Neural crest cell (in vitro differentiated cells): ENCODE measurements at regions not wholly inside any gene's neighbourhood (a gene's known extent, or its start where the extent isn't known, plus 50 kb on each side); places are given as distances from the start of the nearest gene placed in this dataset.

ENCODE experiments used
- DNase-seq: peaks from one replicate; pipeline ENCODE4 v3.0.0; 2021; ENCODE audit warnings: low read depth, mixed read lengths, low spot score
- H3K27ac Mint-ChIP-seq: one replicate; pipeline ENCODE4 v1.8.0; 2021; ENCODE audit warnings: mild to moderate bottlenecking, mixed read lengths; ENCODE audit not compliant: unreplicated experiment
- H3K27me3 Mint-ChIP-seq: 2 replicates; pipeline ENCODE4 v1.8.0; 2021; ENCODE audit warnings: low read depth, mild to moderate bottlenecking, mixed read lengths
- H3K36me3 Mint-ChIP-seq: 2 replicates; pipeline ENCODE4 v1.8.0; 2021; ENCODE audit warnings: low read depth, mild to moderate bottlenecking, mixed read lengths
- H3K4me1 Mint-ChIP-seq: 2 replicates; pipeline ENCODE4 v1.8.0; 2021; ENCODE audit warnings: mixed read lengths
- H3K4me3 Mint-ChIP-seq: one replicate; pipeline ENCODE4 v1.8.0; 2021; ENCODE audit warnings: mild to moderate bottlenecking, mixed read lengths
- H3K9me3 Mint-ChIP-seq: 2 replicates; pipeline ENCODE4 v1.8.0; 2021; ENCODE audit warnings: mixed read lengths
- TF ChIP-seq, protein P1 (sequence below): fragments of 200-600 bp; sonication (generic); conservative IDR thresholded peaks from 2 replicates; pipeline ENCODE4 v1.5.0; 2021; ENCODE audit warnings: antibody characterized with exemption, mild to moderate bottlenecking

DNA sequence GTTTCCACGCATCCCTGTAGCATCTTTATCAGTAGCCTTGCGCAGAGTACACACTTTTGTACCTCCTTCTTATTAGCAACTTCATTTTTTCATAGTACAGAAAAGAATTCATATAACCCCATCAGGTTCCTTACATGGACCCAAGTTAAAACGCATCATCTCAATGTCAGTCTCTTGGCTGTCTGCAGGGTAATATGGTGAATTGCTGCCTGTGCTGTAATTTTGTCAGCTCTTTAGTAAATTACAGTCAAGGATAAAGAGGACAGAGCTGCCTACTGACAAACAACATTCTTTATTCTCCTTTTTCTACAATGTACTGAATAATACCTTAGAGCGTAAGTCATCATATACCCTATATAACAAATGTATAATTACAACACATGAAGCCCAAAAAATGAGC lies 222.5 kb downstream of the MRPL39 start:
- TF ChIP-seq, protein P1, sequence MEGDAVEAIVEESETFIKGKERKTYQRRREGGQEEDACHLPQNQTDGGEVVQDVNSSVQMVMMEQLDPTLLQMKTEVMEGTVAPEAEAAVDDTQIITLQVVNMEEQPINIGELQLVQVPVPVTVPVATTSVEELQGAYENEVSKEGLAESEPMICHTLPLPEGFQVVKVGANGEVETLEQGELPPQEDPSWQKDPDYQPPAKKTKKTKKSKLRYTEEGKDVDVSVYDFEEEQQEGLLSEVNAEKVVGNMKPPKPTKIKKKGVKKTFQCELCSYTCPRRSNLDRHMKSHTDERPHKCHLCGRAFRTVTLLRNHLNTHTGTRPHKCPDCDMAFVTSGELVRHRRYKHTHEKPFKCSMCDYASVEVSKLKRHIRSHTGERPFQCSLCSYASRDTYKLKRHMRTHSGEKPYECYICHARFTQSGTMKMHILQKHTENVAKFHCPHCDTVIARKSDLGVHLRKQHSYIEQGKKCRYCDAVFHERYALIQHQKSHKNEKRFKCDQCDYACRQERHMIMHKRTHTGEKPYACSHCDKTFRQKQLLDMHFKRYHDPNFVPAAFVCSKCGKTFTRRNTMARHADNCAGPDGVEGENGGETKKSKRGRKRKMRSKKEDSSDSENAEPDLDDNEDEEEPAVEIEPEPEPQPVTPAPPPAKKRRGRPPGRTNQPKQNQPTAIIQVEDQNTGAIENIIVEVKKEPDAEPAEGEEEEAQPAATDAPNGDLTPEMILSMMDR = no peak
- no peaks in the 10 kb centered on the region for H3K4me1 Mint-ChIP-seq
- no peak for DNase-seq
- H3K4me3 Mint-ChIP-seq = no peak overlapping the region
- peaks cover 16% of the 10 kb centered on the region for H3K27me3 Mint-ChIP-seq
- H3K36me3 Mint-ChIP-seq = no peaks in the 10 kb centered on the region
- no peaks in the 10 kb centered on the region for H3K9me3 Mint-ChIP-seq
- no peak overlapping the region for H3K27ac Mint-ChIP-seq

- no peaks in the 10 kb centered on the region for H3K36me3 Mint-ChIP-seq
- TF ChIP-seq, protein P1 = no peak
- H3K27me3 Mint-ChIP-seq = peaks cover 9% of the 10 kb centered on the region
- DNase-seq = no peak
- H3K27ac Mint-ChIP-seq = no peak overlapping the region
- no peak overlapping the region for H3K4me3 Mint-ChIP-seq
- no peaks in the 10 kb centered on the region for H3K4me1 Mint-ChIP-seq
- H3K9me3 Mint-ChIP-seq = peaks cover under 1% of the 10 kb centered on the region
These were observed 223.7 kb downstream of the MRPL39 start for GRCh38 chr21:25383545-25383944.

DNA sequence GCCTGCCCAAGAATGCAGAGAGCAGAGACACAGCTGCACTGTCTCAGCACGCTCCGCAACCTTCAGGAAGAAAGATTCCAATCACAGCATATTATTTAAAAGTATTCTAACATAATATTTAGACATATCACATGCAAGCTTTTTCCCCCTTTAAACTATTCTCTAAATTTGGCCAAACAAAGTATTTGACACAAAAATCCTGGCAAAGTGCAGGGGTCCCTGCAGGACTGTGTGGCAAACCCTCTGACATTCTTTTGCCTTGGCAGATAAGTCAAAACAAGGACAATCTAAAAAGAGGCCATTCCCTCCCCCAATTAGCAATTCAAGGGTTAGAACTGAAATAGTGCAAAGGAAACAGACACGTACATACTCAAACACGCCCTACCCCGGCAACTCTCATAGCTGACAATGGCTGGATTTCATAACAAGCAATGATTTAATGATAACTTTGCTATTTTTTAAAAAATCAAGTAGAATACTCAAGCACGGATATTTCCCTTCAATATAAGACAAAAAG lies 225.3 kb downstream of the MRPL39 start:
- H3K36me3 Mint-ChIP-seq = no peaks in the 10 kb centered on the region
- no peaks in the 10 kb centered on the region for H3K4me1 Mint-ChIP-seq
- H3K27ac Mint-ChIP-seq = no peak overlapping the region
- TF ChIP-seq, protein P1 = no peak
- H3K27me3 Mint-ChIP-seq = peaks cover 3% of the 10 kb centered on the region
- no peak overlapping the region for H3K4me3 Mint-ChIP-seq
- peaks cover 4% of the 10 kb centered on the region for H3K9me3 Mint-ChIP-seq
- DNase-seq = no peak

DNA sequence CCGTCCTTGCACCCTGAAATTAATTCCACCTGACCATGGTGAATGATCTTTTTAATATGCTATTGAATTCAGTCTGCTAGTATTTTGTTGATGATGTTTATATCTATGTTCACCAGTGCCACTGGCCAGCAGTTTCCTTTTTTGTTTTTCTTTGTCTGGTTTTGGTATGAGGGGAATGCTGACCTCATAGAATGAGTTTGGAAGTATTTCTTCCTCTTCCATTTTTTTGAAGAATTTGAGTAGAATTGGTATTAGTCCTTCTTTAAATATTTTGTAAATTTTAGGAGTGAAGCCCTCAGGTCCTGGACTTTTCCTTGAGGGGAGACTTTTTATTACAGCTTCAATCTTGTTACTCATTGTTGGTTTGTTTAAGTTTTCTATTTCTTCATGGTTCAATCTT lies 231.6 kb downstream of the MRPL39 start:
- TF ChIP-seq, protein P1 = no peak
- H3K4me1 Mint-ChIP-seq = no peaks in the 10 kb centered on the region
- no peaks in the 10 kb centered on the region for H3K36me3 Mint-ChIP-seq
- peaks cover 4% of the 10 kb centered on the region for H3K9me3 Mint-ChIP-seq
- no peak overlapping the region for H3K27ac Mint-ChIP-seq
- peaks cover 3% of the 10 kb centered on the region for H3K27me3 Mint-ChIP-seq
- H3K4me3 Mint-ChIP-seq = no peak overlapping the region
- DNase-seq = no peak

- Mint-ChIP-seq H3K27ac (no peak overlapping the region), H3K36me3 (no peaks in the 10 kb centered on the region), H3K4me3 (no peak overlapping the region), H3K9me3 (peaks cover 2% of the 10 kb centered on the region), H3K4me1 (no peaks in the 10 kb centered on the region), H3K27me3 (peaks cover 3% of the 10 kb centered on the region)
- TF ChIP-seq, protein P1 = no peak
- no peak for DNase-seq
These were observed 233.9 kb downstream of the MRPL39 start for GRCh38 chr21:25373126-25374082.
